H9 (cell line): ENCODE measurements at regions not wholly inside any gene's neighbourhood (a gene's known extent, or its start where the extent isn't known, plus 50 kb on each side); places are given as distances from the start of the nearest gene placed in this dataset.

Source experiments
- DNase-seq: peaks from one replicate; pipeline ENCODE4 v3.0.0-alpha.2; 2017
- H2AFZ ChIP-seq: one replicate; pipeline ENCODE4 v1.6.1; 2013; ENCODE audit warnings: mild to moderate bottlenecking, low read length, control low read depth, moderate library complexity
- H2AK5ac ChIP-seq: 2 replicates; pipeline ENCODE4 v1.6.1; 2013; ENCODE audit warnings: low read length, control low read depth, mixed read lengths; ENCODE audit not compliant: insufficient read length
- H2BK120ac ChIP-seq: one replicate; pipeline ENCODE4 v1.6.1; 2013; ENCODE audit warnings: low read depth, mild to moderate bottlenecking, low read length, control low read depth, inconsistent platforms; ENCODE audit not compliant: poor library complexity, severe bottlenecking
- H2BK12ac ChIP-seq: 2 replicates; pipeline ENCODE4 v1.6.1; 2013; ENCODE audit warnings: low read length, control low read depth, mixed read lengths, low read depth; ENCODE audit not compliant: insufficient read length
- H2BK15ac ChIP-seq: 2 replicates; pipeline ENCODE4 v1.6.1; 2013; ENCODE audit warnings: low read depth, low read length, control low read depth
- H2BK20ac ChIP-seq: one replicate; pipeline ENCODE4 v1.6.1; 2013; ENCODE audit warnings: low read depth, mild to moderate bottlenecking, low read length, control low read depth, inconsistent platforms; ENCODE audit not compliant: poor library complexity, severe bottlenecking
- H2BK5ac ChIP-seq: 2 replicates; pipeline ENCODE4 v1.6.1; 2013; ENCODE audit warnings: low read length, control low read depth, mixed read lengths; ENCODE audit not compliant: insufficient read length
- H3K14ac ChIP-seq: 2 replicates; pipeline ENCODE4 v1.6.1; 2013; ENCODE audit warnings: low read length, control low read depth; ENCODE audit not compliant: insufficient read depth
- H3K18ac ChIP-seq: 2 replicates; pipeline ENCODE4 v1.6.1; 2013; ENCODE audit warnings: low read depth, mild to moderate bottlenecking, mixed read lengths, low read length, control low read depth; ENCODE audit not compliant: insufficient read length
- H3K23ac ChIP-seq: 2 replicates; pipeline ENCODE4 v1.6.1; 2013; ENCODE audit warnings: low read length, control low read depth, mixed read lengths, low read depth; ENCODE audit not compliant: insufficient read length
- H3K23me2 ChIP-seq: 2 replicates; pipeline ENCODE4 v1.6.1; 2013; ENCODE audit warnings: low read depth, mild to moderate bottlenecking, mixed read lengths, low read length, control low read depth; ENCODE audit not compliant: insufficient read length, poor library complexity, severe bottlenecking
- H3K27ac ChIP-seq: 2 replicates; pipeline ENCODE4 v1.5.1; 2013; ENCODE audit warnings: low read length, control low read depth, mixed read lengths, low read depth; ENCODE audit not compliant: insufficient read length
- H3K27me3 ChIP-seq: 2 replicates; pipeline ENCODE4 v1.6.1; 2013; ENCODE audit warnings: low read length, control low read depth, inconsistent platforms; ENCODE audit not compliant: insufficient read depth
- H3K4ac ChIP-seq: 2 replicates; pipeline ENCODE4 v1.6.1; 2013; ENCODE audit warnings: low read depth, mild to moderate bottlenecking, control low read depth, inconsistent platforms, low read length, moderate library complexity
- H3K4me1 ChIP-seq: 2 replicates; pipeline ENCODE4 v1.6.1; 2013; ENCODE audit warnings: low read length, control low read depth, inconsistent platforms; ENCODE audit not compliant: insufficient read depth
- H3K4me2 ChIP-seq: 2 replicates; pipeline ENCODE4 v1.6.1; 2013; ENCODE audit warnings: low read length, control low read depth, mixed read lengths; ENCODE audit not compliant: insufficient read length, insufficient read depth
- H3K56ac ChIP-seq: 2 replicates; pipeline ENCODE4 v1.6.1; 2013; ENCODE audit warnings: low read depth, mild to moderate bottlenecking, mixed read lengths, low read length, control low read depth; ENCODE audit not compliant: insufficient read length
- H3K79me1 ChIP-seq: 2 replicates; pipeline ENCODE4 v1.6.1; 2013; ENCODE audit warnings: low read depth, mild to moderate bottlenecking, moderate library complexity, low read length, control low read depth, inconsistent platforms; ENCODE audit not compliant: insufficient read depth, poor library complexity, severe bottlenecking
- H3K79me2 ChIP-seq: 2 replicates; pipeline ENCODE4 v1.6.1; 2013; ENCODE audit warnings: low read length, control low read depth, inconsistent platforms; ENCODE audit not compliant: insufficient read depth
- H3K9ac ChIP-seq: 2 replicates; pipeline ENCODE4 v1.6.1; 2013; ENCODE audit warnings: low read length, control low read depth, mixed read lengths; ENCODE audit not compliant: insufficient read length; ENCODE audit errors: extremely low read depth
- H3K9me3 ChIP-seq: one replicate; pipeline ENCODE4 v1.6.1; 2013; ENCODE audit warnings: low read depth, low read length, inconsistent platforms; ENCODE audit not compliant: control insufficient read depth
- H3T11ph ChIP-seq: one replicate; pipeline ENCODE4 v1.6.1; 2013; ENCODE audit warnings: mild to moderate bottlenecking, low read length, control low read depth, inconsistent platforms
- H4K20me1 ChIP-seq: one replicate; pipeline ENCODE4 v1.6.1; 2013; ENCODE audit not compliant: control insufficient read depth, insufficient read length, insufficient read depth
- H4K5ac ChIP-seq: 2 replicates; pipeline ENCODE4 v1.6.1; 2013; ENCODE audit warnings: low read depth, mild to moderate bottlenecking, mixed read lengths, low read length, control low read depth; ENCODE audit not compliant: insufficient read length
- H4K8ac ChIP-seq: replicated peaks from 2 replicates; pipeline ENCODE4 v1.6.1; 2013; ENCODE audit warnings: low read length, control low read depth, mixed read lengths, low read depth; ENCODE audit not compliant: insufficient read length
- H4K91ac ChIP-seq: 2 replicates; pipeline ENCODE4 v1.6.1; 2013; ENCODE audit warnings: low read depth, mild to moderate bottlenecking, moderate library complexity, mixed read lengths, low read length, control low read depth; ENCODE audit not compliant: insufficient read length
- H3K27ac Mint-ChIP-seq, 3 experiments: 2 replicates in 2 of 3; 3 replicates in 1 of 3; pipeline ENCODE4 v1.8.0; 2020 to 2021; ENCODE audit warnings: mixed read lengths in 3 of 3, mild to moderate bottlenecking in 1 of 3, moderate library complexity in 1 of 3
- H3K27me3 Mint-ChIP-seq: 2 replicates; pipeline ENCODE4 v1.8.0; 2021; ENCODE audit warnings: low read depth, mild to moderate bottlenecking, moderate library complexity, mixed read lengths
- H3K36me3 Mint-ChIP-seq, 3 experiments: 2 replicates in 2 of 3; 3 replicates in 1 of 3; pipeline ENCODE4 v1.8.0; 2020 to 2021; ENCODE audit warnings: low read depth in 3 of 3, mixed read lengths in 3 of 3; ENCODE audit not compliant: insufficient read depth in 1 of 3
- H3K4me1 Mint-ChIP-seq, 2 experiments: 2 replicates each; pipeline ENCODE4 v1.8.0; 2020; ENCODE audit warnings: mixed read lengths in 2 of 2
- H3K4me3 Mint-ChIP-seq, 2 experiments: 2 replicates in 1 of 2; 3 replicates in 1 of 2; pipeline ENCODE4 v1.8.0; 2020 to 2021; ENCODE audit warnings: mild to moderate bottlenecking in 2 of 2, mixed read lengths in 2 of 2, moderate library complexity in 1 of 2
- H3K9me3 Mint-ChIP-seq, 2 experiments: 2 replicates in 1 of 2; 3 replicates in 1 of 2; pipeline ENCODE4 v1.8.0; 2020; ENCODE audit warnings: mild to moderate bottlenecking in 2 of 2, mixed read lengths in 2 of 2, moderate library complexity in 1 of 2
- CTCF ChIP-seq: fragments of 200-600 bp; sonication (generic); conservative IDR thresholded peaks from 3 replicates; pipeline ENCODE4 v1.8.0; 2021; ENCODE audit warnings: antibody characterized with exemption, mild to moderate bottlenecking
- WGBS: extraction: QIAGEN DNeasy Blood & Tissue Kit; methylation state at CpG from one replicate; pipeline ENCODE4 v1.1.7; 2013; ENCODE audit warnings: missing lambda C conversion rate, low lambda C conversion rate, mixed read lengths; ENCODE audit not compliant: insufficient read length; ENCODE audit errors: extremely low coverage; 5-methylcytosine and 5-hydroxymethylcytosine counted together

GRCh38 chr10:3481496-3481895 lies 303.5 kb downstream of the KLF6 start:
- WGBS = no CpG with 5 or more reads among the region's 8 CpGs
- H3K79me2 ChIP-seq = no peaks in the 10 kb centered on the region
- no peaks in the 10 kb centered on the region for H3K9me3 ChIP-seq
- no peak overlapping the region for H3K4me2 ChIP-seq
- H2BK120ac ChIP-seq = no peak overlapping the region
- H2BK20ac ChIP-seq = no peak overlapping the region
- H2AK5ac ChIP-seq = no peak overlapping the region
- no peaks in the 10 kb centered on the region; a peak in 2 of 7 replicates for H3K36me3 Mint-ChIP-seq
- H3K27me3 Mint-ChIP-seq = peaks cover 11% of the 10 kb centered on the region
- H3T11ph ChIP-seq = no peak overlapping the region
- no peak overlapping the region for H3K27ac Mint-ChIP-seq
- H3K56ac ChIP-seq = no peak overlapping the region
- no peaks in the 10 kb centered on the region for H3K23me2 ChIP-seq
- H3K23ac ChIP-seq = no peak overlapping the region
- no peaks in the 10 kb centered on the region; a peak in 2 of 5 replicates for H3K9me3 Mint-ChIP-seq
- no peak overlapping the region for H3K4ac ChIP-seq
- H3K14ac ChIP-seq = no peak overlapping the region
- H3K9ac ChIP-seq = no peak overlapping the region
- H2AFZ ChIP-seq = no peak overlapping the region
- no peak overlapping the region for H3K4me3 Mint-ChIP-seq
- TF ChIP-seq CTCF = no peak
- H4K5ac ChIP-seq = no peak overlapping the region
- H4K8ac ChIP-seq = no peak overlapping the region
- no peak overlapping the region for H2BK15ac ChIP-seq
- H2BK12ac ChIP-seq = no peak overlapping the region
- H4K20me1 ChIP-seq = no peaks in the 10 kb centered on the region
- DNase-seq = no peak
- no peaks in the 10 kb centered on the region for H3K79me1 ChIP-seq
- H4K91ac ChIP-seq = no peak overlapping the region
- H3K27ac ChIP-seq = no peak overlapping the region
- H3K18ac ChIP-seq = no peak overlapping the region
- no peak overlapping the region for H2BK5ac ChIP-seq
- H3K27me3 ChIP-seq = no peaks in the 10 kb centered on the region
- peaks cover 25 to 45% of the 10 kb centered on the region in 2 experiments for H3K4me1 Mint-ChIP-seq
- H3K4me1 ChIP-seq = no peaks in the 10 kb centered on the region; the same call in 1 of the 2 replicates
